ENCODE measurements at regions not wholly inside any gene's neighbourhood (a gene's known extent, or its start where the extent isn't known, plus 50 kb on each side); places are given as distances from the start of the nearest gene placed in this dataset.

DNA sequence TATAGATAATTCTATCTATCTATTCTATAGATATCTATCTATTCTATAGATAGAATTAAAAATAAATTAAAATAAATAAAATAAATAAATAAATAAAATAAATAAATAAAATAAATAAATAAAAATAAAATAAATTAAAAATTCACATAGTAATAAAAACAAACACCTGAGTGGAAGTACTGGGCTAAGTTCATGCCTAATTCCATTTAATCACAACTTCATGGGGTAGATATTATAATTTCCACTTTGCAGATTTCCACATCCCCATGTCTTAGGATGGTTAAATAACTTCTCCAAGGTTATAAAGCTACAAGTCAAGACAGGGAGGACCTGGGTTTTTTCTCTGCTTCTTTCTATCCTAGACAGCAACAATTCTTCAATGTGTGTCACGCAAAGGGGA is 261.4 kb upstream of the MEX3C start:
- no peaks in the 10 kb centered on the region for H3K36me3 Mint-ChIP-seq (ENCODE audit: low read depth)
- H3K4me1 Mint-ChIP-seq, result no peaks in the 10 kb centered on the region
- ATAC-seq, result no peak
- DNase-seq, result no peak
- H3K4me3 Mint-ChIP-seq, result no peak overlapping the region
- H3K27ac Mint-ChIP-seq, result no peak overlapping the region
- H3K27me3 Mint-ChIP-seq, result peaks cover 31% of the 10 kb centered on the region
- peaks cover 2% of the 10 kb centered on the region for H3K9me3 ChIP-seq (ENCODE audit: control insufficient read depth, low read length, poor library complexity, severe bottlenecking)

DNA sequence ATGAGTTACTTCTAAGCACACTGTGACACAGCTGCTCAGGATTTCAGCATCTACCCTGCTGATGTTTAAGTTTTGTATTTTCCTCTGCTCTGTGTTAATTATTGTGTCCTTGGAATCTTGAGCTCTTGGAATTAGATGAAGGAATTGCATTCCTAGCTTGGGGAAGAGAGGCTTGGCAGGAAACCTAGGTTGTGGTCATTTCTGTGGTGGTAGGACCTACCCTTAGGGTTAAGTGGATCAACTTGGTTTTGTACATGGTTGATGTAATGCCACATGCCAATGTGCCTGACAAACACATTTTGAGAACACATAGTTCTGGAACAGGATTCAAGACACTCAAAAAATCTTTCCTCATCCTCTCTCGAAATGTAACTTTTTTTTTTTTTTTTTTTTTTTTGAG is 264.5 kb upstream of the MEX3C start:
- no peak for ATAC-seq
- no peaks in the 10 kb centered on the region for H3K36me3 Mint-ChIP-seq (ENCODE audit: low read depth)
- peaks cover 2% of the 10 kb centered on the region for H3K9me3 ChIP-seq (ENCODE audit: control insufficient read depth, low read length, poor library complexity, severe bottlenecking)
- H3K27ac Mint-ChIP-seq, result no peak overlapping the region
- peaks cover 20% of the 10 kb centered on the region for H3K27me3 Mint-ChIP-seq
- no peaks in the 10 kb centered on the region for H3K4me1 Mint-ChIP-seq
- DNase-seq, result no peak
- no peak overlapping the region for H3K4me3 Mint-ChIP-seq

DNA sequence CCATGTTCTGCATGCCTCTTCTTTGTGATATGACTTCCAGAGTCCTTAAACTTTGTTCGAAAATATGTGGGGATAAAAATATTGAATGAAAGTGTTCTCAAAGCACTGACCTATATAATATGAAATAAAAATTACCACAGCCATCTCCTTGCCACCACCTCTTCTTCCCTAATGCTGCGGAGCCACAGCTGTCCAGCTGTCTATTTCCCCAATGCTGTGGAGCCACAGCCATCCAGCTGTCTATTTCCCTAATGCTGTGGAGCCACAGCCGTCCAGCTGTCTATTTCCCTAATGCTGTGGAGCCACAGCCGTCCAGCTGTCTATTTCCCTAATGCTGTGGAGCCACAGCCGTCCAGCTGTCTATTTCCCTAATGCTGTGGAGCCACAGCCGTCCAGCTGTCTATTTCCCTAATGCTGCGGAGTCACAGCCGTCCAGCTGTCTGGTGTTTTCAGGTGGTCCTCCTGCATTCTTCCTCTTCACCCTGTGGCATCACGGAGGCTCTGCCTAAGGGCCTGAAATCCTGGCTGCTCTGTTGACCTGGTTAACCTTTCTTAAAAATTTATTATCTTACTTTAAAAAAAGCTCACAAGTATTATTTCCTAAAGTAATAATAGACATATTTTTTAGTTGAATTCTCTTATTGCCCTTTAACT is 266.1 kb upstream of the MEX3C start:
- ATAC-seq (no peak), DNase-seq (no peak)
- Mint-ChIP-seq H3K36me3 (ENCODE audit: low read depth) (no peaks in the 10 kb centered on the region), H3K4me3 (no peak overlapping the region), H3K4me1 (no peaks in the 10 kb centered on the region), H3K27me3 (peaks cover 18% of the 10 kb centered on the region), H3K27ac (no peak overlapping the region)
- H3K9me3 ChIP-seq (ENCODE audit: control insufficient read depth, low read length, poor library complexity, severe bottlenecking), result peaks cover 2% of the 10 kb centered on the region

DNA sequence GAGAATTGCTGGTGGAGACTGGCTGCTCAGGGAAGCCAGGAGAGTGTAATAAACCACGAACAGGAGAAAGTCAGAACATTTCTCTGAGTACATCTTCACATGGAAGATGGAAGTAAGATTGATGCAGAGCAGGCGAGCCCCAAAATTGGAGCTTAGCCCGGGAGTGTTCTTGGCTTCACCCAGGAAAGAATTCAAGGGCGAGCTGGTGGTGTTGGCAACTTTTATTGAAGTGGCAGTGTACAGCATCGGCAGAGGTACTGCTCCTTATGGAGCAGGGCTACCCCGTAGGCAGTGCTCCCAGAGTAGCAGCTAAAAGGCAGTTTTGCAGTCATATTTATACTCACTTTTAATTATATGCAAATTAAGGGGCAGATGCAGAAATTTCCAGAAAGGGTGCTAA is 281.4 kb upstream of the MEX3C start:
- Mint-ChIP-seq H3K36me3 (ENCODE audit: low read depth) (no peaks in the 10 kb centered on the region), H3K4me3 (no peak overlapping the region)

DNA sequence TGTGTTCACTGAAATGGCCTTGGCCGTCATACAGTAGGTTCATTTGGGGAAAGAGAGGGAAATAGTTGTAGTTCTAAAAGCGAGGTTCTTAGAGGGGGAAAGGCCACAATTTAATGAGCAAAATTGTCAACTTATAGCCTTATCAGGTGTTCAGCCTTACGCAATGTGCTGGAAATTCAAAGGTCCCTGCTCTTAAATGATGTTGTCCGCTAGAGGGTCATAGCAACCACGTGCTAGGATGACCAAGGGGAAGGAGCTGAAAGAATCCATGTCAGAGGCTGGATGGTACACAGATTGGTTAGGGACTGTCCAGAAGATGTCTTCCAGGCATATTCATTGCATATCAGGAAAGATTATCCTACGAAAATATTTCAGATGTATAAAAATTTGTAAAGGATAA is 282.3 kb upstream of the MEX3C start:
- Mint-ChIP-seq H3K27me3 (peaks cover 21% of the 10 kb centered on the region), H3K4me1 (no peaks in the 10 kb centered on the region), H3K4me3 (no peak overlapping the region), H3K36me3 (ENCODE audit: low read depth) (no peaks in the 10 kb centered on the region), H3K27ac (no peak overlapping the region)
- DNase-seq (no peak), ATAC-seq (no peak)
- H3K9me3 ChIP-seq (ENCODE audit: control insufficient read depth, low read length, poor library complexity, severe bottlenecking), result no peaks in the 10 kb centered on the region

More for the DNA sequence above, 281.4 kb upstream of the MEX3C start:
- ATAC-seq (no peak), DNase-seq (no peak)
- H3K27ac Mint-ChIP-seq, result no peak overlapping the region
- H3K9me3 ChIP-seq (ENCODE audit: control insufficient read depth, low read length, poor library complexity, severe bottlenecking), result no peaks in the 10 kb centered on the region
- H3K4me1 Mint-ChIP-seq, result no peaks in the 10 kb centered on the region
- H3K27me3 Mint-ChIP-seq, result peaks cover 21% of the 10 kb centered on the region

DNA sequence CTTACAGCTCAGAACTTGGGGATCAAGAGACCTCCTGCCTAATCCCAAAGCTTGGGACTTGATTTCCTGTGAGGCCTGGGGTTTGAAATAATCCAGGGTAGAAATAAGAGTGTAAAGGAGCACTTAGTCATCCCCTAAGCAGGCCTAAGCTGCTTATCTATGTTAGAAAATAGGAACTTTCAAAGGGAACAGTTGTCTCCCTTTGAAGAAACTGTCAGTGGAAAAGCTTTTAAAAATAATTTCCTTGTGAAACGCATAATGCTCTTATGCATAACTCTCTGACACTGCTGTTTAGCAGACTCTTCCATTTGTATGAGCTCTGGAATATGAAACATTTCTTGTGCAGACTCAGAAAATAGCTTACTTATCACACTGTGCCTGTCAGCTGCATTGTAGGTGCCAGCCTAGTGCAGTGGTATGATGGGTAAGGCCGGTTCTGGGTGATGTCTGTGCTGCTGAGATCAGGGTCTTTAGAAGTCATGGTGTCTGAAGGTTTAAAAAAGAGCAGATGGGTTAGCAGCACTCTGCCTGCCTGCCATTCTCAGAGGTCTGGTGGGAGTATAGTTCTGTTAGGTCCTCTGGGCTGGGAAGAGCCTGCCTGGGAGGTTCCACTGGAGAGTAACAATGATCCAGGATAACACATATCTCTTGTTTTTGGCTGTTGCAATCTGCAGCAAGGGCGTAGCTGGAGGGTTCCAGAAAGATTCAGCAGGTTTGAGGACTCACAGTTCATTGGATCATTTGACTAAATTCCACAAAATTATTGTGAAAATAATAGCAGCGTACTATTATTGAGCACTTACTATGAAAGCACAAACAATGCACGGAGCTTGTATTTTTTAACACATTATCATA is 283.2 kb upstream of the MEX3C start:
- DNase-seq (no peak), ATAC-seq (no peak)
- H3K9me3 ChIP-seq (ENCODE audit: control insufficient read depth, low read length, poor library complexity, severe bottlenecking), result no peaks in the 10 kb centered on the region
- Mint-ChIP-seq H3K4me3 (no peak overlapping the region), H3K4me1 (no peaks in the 10 kb centered on the region), H3K27ac (no peak overlapping the region), H3K36me3 (ENCODE audit: low read depth) (no peaks in the 10 kb centered on the region), H3K27me3 (peaks cover 21% of the 10 kb centered on the region)

DNA sequence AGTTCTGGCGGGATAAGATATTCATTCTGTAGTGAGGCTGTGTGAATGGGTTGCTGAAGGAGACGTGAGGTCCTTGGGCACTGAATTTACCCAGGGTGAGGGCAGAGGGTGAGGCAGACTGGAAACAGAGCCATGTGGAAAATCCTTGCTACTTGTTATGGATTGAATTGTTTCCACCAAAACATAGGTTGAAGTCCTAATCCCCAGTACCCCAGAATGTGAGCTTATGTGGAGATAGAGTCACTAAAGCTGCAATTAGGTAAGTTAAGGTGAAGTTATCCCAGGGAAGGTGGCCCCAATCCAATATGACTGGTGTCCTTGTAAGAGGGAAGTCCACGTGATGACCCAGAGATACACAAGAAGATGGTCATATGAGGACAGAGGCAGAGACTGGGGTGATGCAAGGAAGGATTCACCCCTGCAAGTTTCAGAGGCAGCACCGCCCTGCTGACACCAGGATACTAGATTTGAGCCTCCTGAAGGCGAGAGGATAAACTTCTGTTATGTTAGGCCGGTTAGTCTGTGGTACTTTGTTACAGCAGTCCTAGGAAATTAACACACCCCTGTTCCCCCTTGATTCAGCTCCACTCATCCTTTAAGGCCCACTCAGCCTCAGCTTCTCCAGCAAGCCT is 289.4 kb upstream of the MEX3C start:
- no peak for DNase-seq
- ATAC-seq, result no peak
- Mint-ChIP-seq H3K4me1 (no peaks in the 10 kb centered on the region), H3K27me3 (peaks cover 18% of the 10 kb centered on the region), H3K4me3 (no peak overlapping the region), H3K36me3 (ENCODE audit: low read depth) (no peaks in the 10 kb centered on the region), H3K27ac (no peak overlapping the region)
- H3K9me3 ChIP-seq (ENCODE audit: control insufficient read depth, low read length, poor library complexity, severe bottlenecking), result no peaks in the 10 kb centered on the region

DNA sequence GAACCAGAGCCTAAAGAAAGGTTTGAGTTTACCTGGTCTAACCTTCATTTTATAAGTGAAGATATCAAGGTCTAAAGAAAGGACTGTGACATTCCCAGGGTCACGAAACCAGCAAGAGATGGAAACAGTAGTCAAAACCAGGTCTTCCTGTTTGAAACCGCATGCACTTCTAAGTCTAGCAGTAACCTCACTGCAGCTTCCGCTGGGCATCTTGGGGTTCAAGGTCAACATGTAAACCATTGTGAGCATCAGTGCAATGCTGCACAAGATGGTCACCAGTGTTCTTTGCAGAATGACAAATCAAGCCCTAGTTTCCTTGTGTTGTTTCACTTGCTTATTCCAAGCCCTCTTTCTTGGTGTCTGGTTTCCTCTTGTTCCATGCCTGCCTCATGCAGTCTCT is 292.9 kb upstream of the MEX3C start:
- ATAC-seq, result no peak
- Mint-ChIP-seq H3K4me1 (no peaks in the 10 kb centered on the region), H3K4me3 (no peak overlapping the region), H3K27ac (no peak overlapping the region), H3K36me3 (ENCODE audit: low read depth) (peaks cover 2% of the 10 kb centered on the region), H3K27me3 (peaks cover 28% of the 10 kb centered on the region)
- DNase-seq, result no peak
- no peaks in the 10 kb centered on the region for H3K9me3 ChIP-seq (ENCODE audit: control insufficient read depth, low read length, poor library complexity, severe bottlenecking)

DNA sequence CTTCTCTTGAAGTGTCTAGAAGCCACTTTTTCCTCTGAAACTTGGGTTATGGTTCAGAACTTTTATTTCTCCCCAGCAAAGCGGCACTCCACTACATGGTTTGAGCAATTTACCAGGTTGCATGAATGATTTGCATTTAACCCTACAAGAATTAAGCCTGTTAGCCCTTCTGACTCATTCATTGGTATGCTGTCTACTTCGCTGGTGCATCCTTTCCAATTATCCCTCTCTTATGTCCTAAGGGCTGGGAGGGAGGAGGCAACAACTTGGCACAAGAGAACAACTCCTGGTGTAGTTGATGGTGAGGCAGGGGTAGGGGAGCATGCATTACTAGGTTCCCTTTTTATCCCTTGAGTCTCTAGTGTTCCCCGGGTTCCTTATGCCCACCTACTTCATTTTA is 293.4 kb upstream of the MEX3C start:
- ATAC-seq (no peak), DNase-seq (no peak)
- Mint-ChIP-seq H3K27me3 (peaks cover 32% of the 10 kb centered on the region), H3K4me1 (no peaks in the 10 kb centered on the region), H3K27ac (no peak overlapping the region), H3K4me3 (no peak overlapping the region), H3K36me3 (ENCODE audit: low read depth) (peaks cover 2% of the 10 kb centered on the region)
- H3K9me3 ChIP-seq (ENCODE audit: control insufficient read depth, low read length, poor library complexity, severe bottlenecking), result no peaks in the 10 kb centered on the region

DNA sequence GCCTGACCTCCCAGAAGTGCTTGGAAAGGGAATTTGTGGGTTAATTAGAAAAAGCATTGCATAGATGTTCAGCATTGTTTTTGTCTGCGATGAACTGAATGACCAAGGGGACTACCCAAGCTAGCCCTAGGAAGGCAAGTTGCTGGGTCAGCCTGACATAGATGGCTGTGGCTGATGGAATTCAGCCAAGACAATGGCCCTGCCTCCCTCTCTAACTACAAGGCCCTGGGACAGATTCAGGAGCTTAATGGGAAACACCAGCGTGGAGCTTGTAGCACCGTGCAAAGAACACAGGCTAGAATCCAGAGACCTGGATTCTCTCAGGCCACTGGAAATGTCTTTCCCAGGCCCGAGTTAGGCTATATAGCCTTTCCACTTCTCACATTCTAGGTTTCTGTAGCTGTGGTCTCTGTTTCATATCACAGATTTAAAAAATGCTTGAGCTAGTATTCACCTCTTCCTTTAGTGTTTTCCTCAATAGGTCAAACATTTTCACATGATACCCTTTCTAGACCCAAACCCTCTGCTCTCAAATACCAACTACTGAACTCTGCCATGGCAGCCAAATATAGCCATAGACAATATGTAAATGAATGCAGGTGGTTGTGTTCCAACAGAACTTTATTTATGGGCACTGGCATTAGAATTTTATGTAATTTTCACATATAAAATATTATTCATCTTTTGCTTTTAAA is 294.3 kb upstream of the MEX3C start:
- no peaks in the 10 kb centered on the region for H3K9me3 ChIP-seq (ENCODE audit: control insufficient read depth, low read length, poor library complexity, severe bottlenecking)
- H3K27me3 Mint-ChIP-seq, result peaks cover 41% of the 10 kb centered on the region
- peaks cover 2% of the 10 kb centered on the region for H3K36me3 Mint-ChIP-seq (ENCODE audit: low read depth)
- H3K4me3 Mint-ChIP-seq, result no peak overlapping the region
- DNase-seq (no peak), ATAC-seq (no peak)
- H3K4me1 Mint-ChIP-seq, result no peaks in the 10 kb centered on the region
- no peak overlapping the region for H3K27ac Mint-ChIP-seq

DNA sequence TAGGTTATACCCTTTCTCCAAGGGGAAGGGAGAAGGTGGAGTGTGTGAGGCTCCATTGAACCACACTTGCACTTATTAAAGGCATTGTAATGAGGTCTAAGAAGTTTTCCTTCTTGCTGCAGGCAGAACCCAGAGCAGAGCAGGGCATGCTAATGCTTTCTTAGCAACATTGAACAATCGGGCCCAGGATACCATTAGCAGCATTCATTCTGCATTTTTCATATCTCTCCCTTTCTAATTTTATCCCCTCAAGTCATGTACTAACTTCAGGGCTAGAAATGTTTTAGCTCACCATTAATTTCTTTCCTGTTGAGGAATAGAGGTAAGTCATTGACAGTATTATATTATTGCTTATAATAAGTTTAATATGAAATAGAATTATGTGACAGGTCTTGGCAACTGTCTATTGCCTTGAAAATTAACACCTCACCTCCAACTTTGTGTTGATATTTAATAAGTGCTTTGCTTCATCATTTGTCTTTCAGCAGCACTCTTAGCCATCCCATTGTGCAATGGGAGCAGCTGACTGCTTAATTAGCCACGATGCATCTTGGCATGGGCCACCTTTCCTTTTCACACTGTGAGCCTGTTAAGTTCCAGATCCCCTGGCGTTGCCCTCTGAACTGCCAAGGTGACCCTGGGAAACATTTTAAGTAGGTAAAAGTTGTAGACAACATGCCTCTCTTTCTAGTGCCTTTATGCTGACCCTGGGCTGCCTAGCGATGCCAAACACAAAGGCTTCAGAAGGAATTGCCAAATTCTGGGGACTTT is 300.8 kb upstream of the MEX3C start:
- H3K27ac Mint-ChIP-seq, result no peak overlapping the region
- DNase-seq, result no peak
- H3K9me3 ChIP-seq (ENCODE audit: control insufficient read depth, low read length, poor library complexity, severe bottlenecking), result no peaks in the 10 kb centered on the region
- H3K4me1 Mint-ChIP-seq, result no peaks in the 10 kb centered on the region
- ATAC-seq, result no peak
- H3K4me3 Mint-ChIP-seq, result no peak overlapping the region
- H3K27me3 Mint-ChIP-seq, result peaks cover 41% of the 10 kb centered on the region
- H3K36me3 Mint-ChIP-seq (ENCODE audit: low read depth), result peaks cover 2% of the 10 kb centered on the region

DNA sequence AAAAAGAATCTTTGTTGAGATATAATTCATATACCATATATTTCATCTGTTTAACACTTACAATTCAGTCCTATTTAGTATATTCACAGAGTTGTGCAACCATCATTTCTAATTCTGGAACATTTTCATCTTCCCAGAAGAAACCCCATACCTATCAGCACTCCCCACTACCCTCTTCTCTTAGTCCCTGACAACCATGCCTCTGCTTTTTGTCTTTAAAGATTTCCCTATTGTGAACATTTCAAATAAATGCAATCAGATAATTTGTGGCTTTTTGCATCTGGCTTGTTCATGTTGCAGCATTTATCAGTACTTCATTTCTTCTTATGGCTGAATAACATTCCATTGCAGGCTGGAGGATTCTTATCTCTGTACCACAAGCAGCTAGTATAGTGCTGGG is 305.9 kb upstream of the MEX3C start:
- H3K4me3 Mint-ChIP-seq, result no peak overlapping the region
- H3K36me3 Mint-ChIP-seq (ENCODE audit: low read depth), result no peaks in the 10 kb centered on the region
- no peaks in the 10 kb centered on the region for H3K9me3 ChIP-seq (ENCODE audit: control insufficient read depth, low read length, poor library complexity, severe bottlenecking)
- DNase-seq (no peak), ATAC-seq (no peak)
- no peaks in the 10 kb centered on the region for H3K4me1 Mint-ChIP-seq
- no peak overlapping the region for H3K27ac Mint-ChIP-seq
- H3K27me3 Mint-ChIP-seq, result peaks cover 6% of the 10 kb centered on the region

DNA sequence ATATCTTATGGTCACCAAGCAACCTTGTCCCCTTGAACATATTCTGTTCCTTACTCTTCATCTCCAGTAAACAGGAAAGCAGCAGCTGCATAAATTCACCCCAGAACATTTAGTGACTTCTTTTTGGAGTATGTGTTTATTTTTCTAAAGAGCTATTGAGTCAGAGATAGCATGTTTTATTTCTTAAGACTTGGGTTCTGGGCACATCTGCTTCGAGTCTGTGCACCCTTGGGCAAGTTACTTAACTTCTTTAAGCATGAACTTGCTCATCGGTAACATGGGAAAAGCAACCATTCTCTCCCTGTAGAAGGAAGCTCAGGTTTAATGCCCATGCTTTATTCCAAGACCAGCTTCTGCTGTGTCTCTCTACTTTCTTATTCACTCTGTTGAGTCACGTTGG is 309.3 kb upstream of the MEX3C start:
- H3K9me3 ChIP-seq (ENCODE audit: control insufficient read depth, low read length, poor library complexity, severe bottlenecking), result no peaks in the 10 kb centered on the region
- Mint-ChIP-seq H3K27me3 (no peaks in the 10 kb centered on the region), H3K36me3 (ENCODE audit: low read depth) (no peaks in the 10 kb centered on the region), H3K27ac (no peak overlapping the region), H3K4me3 (no peak overlapping the region), H3K4me1 (no peaks in the 10 kb centered on the region)
- DNase-seq, result no peak
- no peak for ATAC-seq

Data from T-helper 17 cell (primary cell).